ENCODE measurements at regions not wholly inside any gene's neighbourhood (a gene's known extent, or its start where the extent isn't known, plus 50 kb on each side); places are given as distances from the start of the nearest gene placed in this dataset.

- no peak for TF ChIP-seq CTCF (IDR thresholded peaks at IDR 0.05; ENCODE audit: low read depth, low read length, missing input control)
- no peak for TF ChIP-seq RAD21 (IDR thresholded peaks at IDR 0.05)
- TF ChIP-seq EGR1 (IDR thresholded peaks at IDR 0.05; ENCODE audit: low read depth in 2 of 2), result no peak
- TF ChIP-seq ZBTB33 (IDR thresholded peaks at IDR 0.05), result no peak
- TF ChIP-seq NR2F2 (IDR thresholded peaks at IDR 0.05), result no peak
- no peak for TF ChIP-seq REST (IDR thresholded peaks at IDR 0.05)
- TF ChIP-seq JUND (IDR thresholded peaks at IDR 0.05), result no peak
These were observed 136.0 kb upstream of the SERTAD2 start for GRCh38 chr2:64789466-64790320.

Data from liver (tissue), 3 donors.